ENCODE measurements at regions not wholly inside any gene's neighbourhood (a gene's known extent, or its start where the extent isn't known, plus 50 kb on each side); places are given as distances from the start of the nearest gene placed in this dataset.

DNA sequence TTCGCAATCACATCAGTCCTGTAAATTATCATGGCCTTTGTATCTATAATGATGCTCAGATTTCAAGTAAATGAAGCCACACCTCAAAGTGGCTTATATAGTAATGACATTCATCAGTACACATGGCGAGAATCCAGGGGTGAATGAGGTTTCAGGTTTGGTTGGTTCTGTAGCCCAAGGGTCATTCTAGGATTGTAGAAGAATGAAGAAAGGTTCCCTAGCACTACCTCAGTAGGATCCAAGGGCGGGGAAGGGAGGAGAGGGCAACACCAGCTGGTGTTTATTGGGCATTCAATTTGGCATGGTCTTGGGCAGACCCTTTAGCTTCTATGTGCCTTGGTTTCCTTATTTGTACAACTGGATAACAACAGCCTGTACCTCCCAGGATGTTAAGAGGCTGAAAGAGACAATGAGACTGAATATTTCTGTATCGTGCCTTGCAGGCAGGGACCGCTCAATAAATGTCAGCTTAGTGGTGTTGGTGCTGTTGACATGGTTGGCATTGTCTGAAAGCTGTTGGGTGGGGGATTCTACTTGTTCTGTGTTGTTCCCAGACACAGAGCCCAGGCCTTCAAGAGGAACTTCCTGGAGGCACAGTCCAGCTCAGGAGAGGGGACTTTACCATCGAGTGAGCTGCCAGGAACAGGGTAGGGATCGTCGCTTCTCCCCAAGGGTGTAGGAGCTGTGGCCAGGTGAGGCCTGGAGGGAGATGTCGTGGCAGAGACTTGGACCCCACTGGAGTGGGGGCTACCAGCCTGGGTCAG lies 388.2 kb downstream of the PTPRU start:
- TF ChIP-seq POLR2A (IDR thresholded peaks at IDR 0.05), result no peak
- TF ChIP-seq, protein P1, sequence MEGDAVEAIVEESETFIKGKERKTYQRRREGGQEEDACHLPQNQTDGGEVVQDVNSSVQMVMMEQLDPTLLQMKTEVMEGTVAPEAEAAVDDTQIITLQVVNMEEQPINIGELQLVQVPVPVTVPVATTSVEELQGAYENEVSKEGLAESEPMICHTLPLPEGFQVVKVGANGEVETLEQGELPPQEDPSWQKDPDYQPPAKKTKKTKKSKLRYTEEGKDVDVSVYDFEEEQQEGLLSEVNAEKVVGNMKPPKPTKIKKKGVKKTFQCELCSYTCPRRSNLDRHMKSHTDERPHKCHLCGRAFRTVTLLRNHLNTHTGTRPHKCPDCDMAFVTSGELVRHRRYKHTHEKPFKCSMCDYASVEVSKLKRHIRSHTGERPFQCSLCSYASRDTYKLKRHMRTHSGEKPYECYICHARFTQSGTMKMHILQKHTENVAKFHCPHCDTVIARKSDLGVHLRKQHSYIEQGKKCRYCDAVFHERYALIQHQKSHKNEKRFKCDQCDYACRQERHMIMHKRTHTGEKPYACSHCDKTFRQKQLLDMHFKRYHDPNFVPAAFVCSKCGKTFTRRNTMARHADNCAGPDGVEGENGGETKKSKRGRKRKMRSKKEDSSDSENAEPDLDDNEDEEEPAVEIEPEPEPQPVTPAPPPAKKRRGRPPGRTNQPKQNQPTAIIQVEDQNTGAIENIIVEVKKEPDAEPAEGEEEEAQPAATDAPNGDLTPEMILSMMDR (IDR thresholded peaks at IDR 0.05), result no peak
- TF ChIP-seq EP300 (IDR thresholded peaks at IDR 0.05), result no peak
